Coronary artery (tissue), 2 donors: ENCODE measurements at regions not wholly inside any gene's neighbourhood (a gene's known extent, or its start where the extent isn't known, plus 50 kb on each side); places are given as distances from the start of the nearest gene placed in this dataset.
"Not testable (repeated sequence)": the region's sequence is repeated elsewhere in the genome, so short reads cannot be mapped to it uniquely, and the experiment has no call there.

Experiments
- DNase-seq: peaks from one replicate; pipeline ENCODE4 v3.0.0-alpha.2; 2017; ENCODE audit warnings: low spot score
- H3K27ac ChIP-seq, 2 donors: fragments of 200-600 bp; sonication (generic); one replicate each; pipeline ENCODE4 v1.5.1; 2016 to 2019
- H3K4me3 ChIP-seq: fragments of 200-600 bp; sonication (generic); 2 replicates; pipeline ENCODE4 v1.5.1; 2016; ENCODE audit warnings: mild to moderate bottlenecking, moderate library complexity
- CTCF ChIP-seq: fragments of 200-600 bp; sonication (generic); IDR thresholded peaks from one replicate; pipeline ENCODE4 v1.5.1; 2019; ENCODE audit warnings: antibody characterized with exemption

- no peak for DNase-seq
- no peak overlapping the region for H3K27ac ChIP-seq
- TF ChIP-seq CTCF, result no peak
- H3K4me3 ChIP-seq, result no peak overlapping the region
Observed at GRCh38 chr6:66190858-66191257, 483.8 kb upstream of the EYS start.

GRCh38 chr6:66189915-66190314, 482.9 kb upstream of the EYS start:
- no peak for TF ChIP-seq CTCF
- no peak overlapping the region for H3K27ac ChIP-seq
- H3K4me3 ChIP-seq, result no peak overlapping the region
- no peak for DNase-seq

- no peak overlapping the region for H3K27ac ChIP-seq
- no peak for TF ChIP-seq CTCF
- DNase-seq, result no peak
- no peak overlapping the region for H3K4me3 ChIP-seq
Observed at GRCh38 chr6:66186756-66187155, 479.7 kb upstream of the EYS start.

GRCh38 chr6:66184091-66184490, 477.1 kb upstream of the EYS start:
- Histone ChIP-seq H3K4me3 (no peak overlapping the region), H3K27ac (no peak overlapping the region)
- no peak for DNase-seq
- no peak for TF ChIP-seq CTCF

- H3K4me3 ChIP-seq, result no peak overlapping the region
- TF ChIP-seq CTCF, result no peak
- no peak for DNase-seq
- no peak overlapping the region for H3K27ac ChIP-seq
Observed at GRCh38 chr6:66179361-66179760, 472.3 kb upstream of the EYS start.

- Histone ChIP-seq H3K27ac (no peak overlapping the region), H3K4me3 (no peak overlapping the region)
- no peak for TF ChIP-seq CTCF
- no peak for DNase-seq
Observed at GRCh38 chr6:66173587-66173986, 466.6 kb upstream of the EYS start.

GRCh38 chr6:66166713-66167112, 459.7 kb upstream of the EYS start:
- not testable (repeated sequence) for DNase-seq, H3K4me3 ChIP-seq, H3K27ac ChIP-seq

GRCh38 chr6:66161546-66162108, 454.6 kb upstream of the EYS start:
- Histone ChIP-seq H3K27ac (no peak overlapping the region), H3K4me3 (no peak overlapping the region)
- DNase-seq, result no peak
- no peak for TF ChIP-seq CTCF
